ENCODE measurements at regions not wholly inside any gene's neighbourhood (a gene's known extent, or its start where the extent isn't known, plus 50 kb on each side); places are given as distances from the start of the nearest gene placed in this dataset.
A peak's percentile ranks its signal among the peaks of the same experiment; 100 is the strongest.

DNA sequence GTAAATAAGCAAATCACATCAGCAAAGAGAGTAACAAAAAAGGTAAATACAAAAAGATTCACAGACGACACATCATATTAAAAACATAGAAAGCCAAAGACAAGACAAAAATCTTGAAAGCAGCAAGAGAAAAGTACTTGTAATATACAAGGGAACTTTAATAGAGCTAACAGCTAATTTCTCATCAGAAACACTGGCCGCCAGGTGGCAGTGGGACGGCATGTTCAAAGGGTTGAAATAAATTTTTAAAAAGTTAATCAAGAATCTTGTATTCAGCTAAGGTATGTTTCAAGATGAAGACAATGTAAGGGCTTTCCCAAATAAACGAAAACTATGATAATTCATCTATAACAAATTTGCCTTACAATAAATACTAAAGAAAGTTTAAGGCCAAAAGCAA is 358.1 kb downstream of the LRRIQ3 start:
- TF ChIP-seq, protein P1, sequence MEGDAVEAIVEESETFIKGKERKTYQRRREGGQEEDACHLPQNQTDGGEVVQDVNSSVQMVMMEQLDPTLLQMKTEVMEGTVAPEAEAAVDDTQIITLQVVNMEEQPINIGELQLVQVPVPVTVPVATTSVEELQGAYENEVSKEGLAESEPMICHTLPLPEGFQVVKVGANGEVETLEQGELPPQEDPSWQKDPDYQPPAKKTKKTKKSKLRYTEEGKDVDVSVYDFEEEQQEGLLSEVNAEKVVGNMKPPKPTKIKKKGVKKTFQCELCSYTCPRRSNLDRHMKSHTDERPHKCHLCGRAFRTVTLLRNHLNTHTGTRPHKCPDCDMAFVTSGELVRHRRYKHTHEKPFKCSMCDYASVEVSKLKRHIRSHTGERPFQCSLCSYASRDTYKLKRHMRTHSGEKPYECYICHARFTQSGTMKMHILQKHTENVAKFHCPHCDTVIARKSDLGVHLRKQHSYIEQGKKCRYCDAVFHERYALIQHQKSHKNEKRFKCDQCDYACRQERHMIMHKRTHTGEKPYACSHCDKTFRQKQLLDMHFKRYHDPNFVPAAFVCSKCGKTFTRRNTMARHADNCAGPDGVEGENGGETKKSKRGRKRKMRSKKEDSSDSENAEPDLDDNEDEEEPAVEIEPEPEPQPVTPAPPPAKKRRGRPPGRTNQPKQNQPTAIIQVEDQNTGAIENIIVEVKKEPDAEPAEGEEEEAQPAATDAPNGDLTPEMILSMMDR (IDR thresholded peaks at IDR 0.05), result peak in 5 of 12 donors; percentile 5 to 27 (median 13)
- TF ChIP-seq POLR2A (IDR thresholded peaks at IDR 0.05), result no peak

All from heart left ventricle (tissue), 13 donors.